ENCODE measurements at regions not wholly inside any gene's neighbourhood (a gene's known extent, or its start where the extent isn't known, plus 50 kb on each side); places are given as distances from the start of the nearest gene placed in this dataset.
"Not testable (repeated sequence)": the region's sequence is repeated elsewhere in the genome, so short reads cannot be mapped to it uniquely, and the experiment has no call there.

DNA sequence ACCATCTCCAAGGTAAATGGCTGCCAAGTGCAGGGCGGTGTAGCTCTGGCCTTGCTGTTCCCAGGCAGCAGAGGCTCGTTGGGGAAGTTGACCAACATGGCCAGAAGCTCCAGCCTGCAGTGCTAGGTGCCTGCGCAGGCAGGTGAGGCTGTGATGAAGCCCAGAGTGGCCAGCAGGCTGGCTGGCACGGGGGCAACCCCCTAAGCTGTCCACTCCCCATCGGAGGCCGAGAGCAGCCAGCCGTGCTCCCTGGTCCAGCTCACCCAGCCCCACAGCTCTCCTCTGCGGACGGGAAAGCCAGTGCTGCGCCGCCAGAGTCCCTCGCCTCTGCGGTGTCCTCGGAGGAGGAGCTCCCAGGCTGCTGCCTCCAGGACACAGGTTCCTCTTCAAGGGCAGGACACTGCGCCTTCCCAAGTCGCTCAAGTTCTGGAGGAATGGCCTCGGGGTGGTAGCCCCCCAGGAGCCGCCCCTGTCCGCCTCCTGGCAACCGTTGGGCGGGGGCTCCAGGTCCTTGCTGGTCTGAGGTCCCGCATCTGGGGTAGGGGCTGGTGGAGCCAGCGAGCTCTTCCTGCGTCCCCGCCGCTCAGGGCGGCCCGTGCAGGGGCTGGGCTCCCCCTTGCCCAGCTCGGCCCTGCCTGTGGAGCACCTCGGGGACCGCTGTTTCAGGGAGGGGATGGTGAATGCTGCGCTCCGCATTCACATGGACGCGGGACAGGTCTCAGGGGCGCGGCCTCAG, 1438.1 kb upstream of the TPTE start:
- TF ChIP-seq, protein P1, sequence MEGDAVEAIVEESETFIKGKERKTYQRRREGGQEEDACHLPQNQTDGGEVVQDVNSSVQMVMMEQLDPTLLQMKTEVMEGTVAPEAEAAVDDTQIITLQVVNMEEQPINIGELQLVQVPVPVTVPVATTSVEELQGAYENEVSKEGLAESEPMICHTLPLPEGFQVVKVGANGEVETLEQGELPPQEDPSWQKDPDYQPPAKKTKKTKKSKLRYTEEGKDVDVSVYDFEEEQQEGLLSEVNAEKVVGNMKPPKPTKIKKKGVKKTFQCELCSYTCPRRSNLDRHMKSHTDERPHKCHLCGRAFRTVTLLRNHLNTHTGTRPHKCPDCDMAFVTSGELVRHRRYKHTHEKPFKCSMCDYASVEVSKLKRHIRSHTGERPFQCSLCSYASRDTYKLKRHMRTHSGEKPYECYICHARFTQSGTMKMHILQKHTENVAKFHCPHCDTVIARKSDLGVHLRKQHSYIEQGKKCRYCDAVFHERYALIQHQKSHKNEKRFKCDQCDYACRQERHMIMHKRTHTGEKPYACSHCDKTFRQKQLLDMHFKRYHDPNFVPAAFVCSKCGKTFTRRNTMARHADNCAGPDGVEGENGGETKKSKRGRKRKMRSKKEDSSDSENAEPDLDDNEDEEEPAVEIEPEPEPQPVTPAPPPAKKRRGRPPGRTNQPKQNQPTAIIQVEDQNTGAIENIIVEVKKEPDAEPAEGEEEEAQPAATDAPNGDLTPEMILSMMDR (conservative IDR thresholded peaks at IDR 0.05; ENCODE audit: low read length) = not testable (repeated sequence)
- not testable (repeated sequence) for TF ChIP-seq EZH2phosphoT487 (IDR thresholded peaks at IDR 0.05; ENCODE audit: borderline replicate concordance, low read depth, low read length)
